GM21723 (cell line): ENCODE measurements at regions not wholly inside any gene's neighbourhood (a gene's known extent, or its start where the extent isn't known, plus 50 kb on each side); places are given as distances from the start of the nearest gene placed in this dataset.
"Not testable (repeated sequence)": the region's sequence is repeated elsewhere in the genome, so short reads cannot be mapped to it uniquely, and the experiment has no call there.

Experiments used
- ATAC-seq: cut with Tn5 transposase; IDR thresholded peaks from one replicate; pipeline ENCODE4 v1.9.1; 2021; ENCODE audit warnings: mild to moderate bottlenecking, moderate library complexity; ENCODE audit not compliant: unreplicated experiment

DNA sequence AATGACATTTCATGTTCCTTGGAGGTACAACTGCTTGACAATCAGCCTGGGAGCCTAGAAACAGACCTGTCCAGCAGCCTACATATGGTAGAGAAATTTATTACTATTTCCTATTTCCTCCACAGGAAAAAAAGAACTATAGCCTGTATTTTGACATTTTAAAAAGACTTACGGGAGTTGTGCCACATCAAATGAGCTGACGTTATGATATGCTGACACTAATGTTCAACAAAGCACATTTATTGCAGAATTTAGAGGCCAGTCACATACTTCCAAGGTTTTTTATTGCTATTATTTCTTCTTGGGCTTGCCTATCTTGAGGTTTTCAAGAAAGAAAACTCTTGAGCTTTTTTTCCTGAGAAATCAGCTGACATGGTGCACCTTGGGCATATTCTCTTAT lies 305.3 kb downstream of the LRIG3 start:
- ATAC-seq, result no peak

DNA sequence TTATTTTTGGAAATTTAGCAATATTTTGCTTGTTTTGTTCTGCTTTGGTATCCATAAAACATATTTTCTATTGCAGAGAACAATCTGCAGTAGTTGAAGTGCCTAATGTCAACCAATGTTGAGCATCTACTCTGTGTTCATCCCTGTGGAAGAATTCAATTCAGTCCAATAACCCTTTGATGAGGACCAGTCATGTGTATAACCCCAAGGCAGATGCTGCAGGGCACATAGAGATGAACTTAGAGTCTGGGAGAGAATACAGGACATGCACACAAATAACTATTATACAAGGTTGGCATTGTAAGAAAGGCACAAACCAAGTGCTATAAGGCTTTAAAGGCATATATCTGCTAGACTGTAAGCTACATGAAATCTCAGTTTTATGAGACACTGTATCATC lies 304.7 kb downstream of the LRIG3 start:
- ATAC-seq, result no peak

DNA sequence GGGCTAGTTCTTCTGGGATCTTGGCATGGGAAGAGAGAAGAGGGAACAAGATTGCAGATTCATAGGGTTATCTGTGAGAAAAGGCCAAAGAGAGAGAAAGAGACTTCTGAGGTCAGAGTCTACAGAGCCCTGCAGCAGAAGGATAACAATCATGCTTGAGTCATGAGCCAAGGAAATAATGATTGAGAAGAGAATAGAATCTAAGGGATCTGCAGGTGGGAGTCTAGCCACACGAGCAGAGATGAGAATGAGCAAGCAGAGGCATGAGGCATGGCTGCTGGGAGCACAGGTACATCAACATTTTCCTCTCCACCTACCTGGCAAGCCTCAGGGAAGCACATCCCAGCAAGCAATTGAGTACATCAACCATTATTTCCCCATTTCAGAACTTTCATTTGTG lies 303.7 kb downstream of the LRIG3 start:
- no peak for ATAC-seq

DNA sequence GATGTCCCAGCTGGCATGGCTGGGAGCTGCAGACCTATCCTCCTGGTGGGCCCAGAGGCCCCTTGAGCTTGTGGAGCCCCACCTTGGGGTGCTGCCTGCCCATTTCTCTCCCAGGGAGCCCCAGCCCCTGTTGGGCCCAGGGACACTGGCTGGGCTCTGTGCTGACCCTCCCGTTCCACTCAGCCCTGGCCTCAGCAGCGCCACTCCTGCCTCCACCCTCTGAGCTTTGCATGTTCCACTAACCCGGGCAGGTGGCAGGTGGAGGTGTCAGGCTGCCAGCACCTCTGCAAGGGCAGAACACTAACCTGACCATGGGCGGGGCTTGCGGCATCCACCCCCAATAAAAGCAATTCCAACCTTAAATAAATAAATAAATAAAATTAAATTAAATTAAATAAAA lies 299.2 kb downstream of the LRIG3 start:
- no peak for ATAC-seq

DNA sequence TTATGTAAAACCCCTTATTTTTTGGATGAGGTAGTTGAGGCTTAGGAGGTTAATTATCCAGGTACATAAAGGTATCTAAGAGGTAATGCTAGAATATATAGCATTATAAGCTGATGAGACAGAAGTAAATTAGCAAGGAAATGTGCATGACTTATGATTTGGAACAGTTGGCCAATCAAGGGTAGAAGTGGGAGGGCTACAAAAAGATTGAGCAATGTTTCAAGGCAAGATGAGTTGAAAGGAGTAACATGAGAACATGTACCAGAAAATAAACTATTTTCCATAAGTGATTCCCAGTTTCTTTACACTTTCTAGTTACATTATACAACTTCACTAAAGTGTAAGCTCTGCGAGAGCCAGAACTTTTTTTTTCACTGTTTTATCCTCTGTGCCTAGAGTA lies 290.9 kb downstream of the LRIG3 start:
- no peak for ATAC-seq

DNA sequence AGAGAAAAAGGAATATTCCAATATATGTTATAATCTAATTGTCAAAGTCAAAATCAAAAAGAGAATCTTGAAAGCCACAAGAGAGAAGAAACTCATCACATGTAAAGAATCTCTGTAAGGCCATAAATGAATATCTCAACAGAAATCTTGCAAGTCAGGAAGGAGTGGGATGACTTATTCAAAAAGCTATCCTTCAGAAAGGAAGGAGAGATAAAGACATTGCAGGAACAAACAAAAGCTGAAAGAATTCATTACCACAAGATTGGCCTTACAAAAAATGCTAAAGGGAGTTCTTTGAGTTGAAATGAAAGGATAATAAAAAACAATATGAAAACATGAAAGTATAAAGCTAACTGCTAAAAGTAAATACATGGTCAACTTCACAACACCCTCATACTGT lies 286.8 kb downstream of the LRIG3 start:
- no peak for ATAC-seq

DNA sequence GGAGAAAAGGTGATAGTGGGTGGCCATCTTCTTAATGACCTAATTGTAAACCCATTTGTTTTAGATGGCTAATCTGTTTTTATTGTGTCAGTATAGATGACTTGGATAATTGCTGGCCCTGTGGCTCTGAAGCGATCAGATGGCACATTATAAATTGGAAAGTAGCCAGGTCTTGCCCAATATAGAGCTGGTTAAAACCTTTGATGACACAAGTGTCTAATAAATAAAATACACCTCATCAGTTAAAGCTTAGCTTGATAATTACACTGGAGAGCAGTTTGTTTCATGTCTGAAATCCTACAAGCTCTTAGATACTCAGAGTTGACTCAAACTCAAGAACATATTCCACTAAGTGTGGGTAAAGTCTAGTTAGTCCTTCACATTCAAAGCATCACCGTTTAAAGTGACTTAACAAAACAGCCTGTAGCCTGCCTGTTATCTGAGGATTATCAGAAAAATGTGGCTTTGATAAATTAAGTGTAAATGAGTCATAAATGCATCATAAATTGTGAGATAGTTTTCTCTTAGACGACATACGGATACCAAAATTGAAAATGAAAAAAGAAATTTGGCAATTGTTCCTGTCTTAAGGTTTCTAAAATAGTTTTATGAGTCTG lies 280.9 kb downstream of the LRIG3 start:
- ATAC-seq, result no peak

DNA sequence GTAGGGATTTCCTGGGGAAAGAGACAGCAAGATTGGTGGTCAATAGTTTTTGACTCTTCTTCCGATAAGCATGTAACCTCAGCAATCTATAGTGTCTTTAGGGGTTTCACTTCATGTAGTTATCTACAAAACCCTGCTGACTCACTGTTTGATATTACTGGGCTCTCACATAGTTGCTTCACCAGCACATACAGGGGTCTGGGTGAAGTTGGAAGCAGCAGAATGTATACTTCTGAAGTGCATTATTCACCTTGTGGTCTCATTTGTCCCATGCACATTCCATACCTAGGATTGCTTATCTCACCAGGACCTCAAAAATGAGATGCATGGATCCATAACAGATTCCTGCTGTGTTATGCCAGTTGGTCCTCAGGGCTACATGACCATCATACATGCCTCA lies 280.0 kb downstream of the LRIG3 start:
- ATAC-seq, result no peak

DNA sequence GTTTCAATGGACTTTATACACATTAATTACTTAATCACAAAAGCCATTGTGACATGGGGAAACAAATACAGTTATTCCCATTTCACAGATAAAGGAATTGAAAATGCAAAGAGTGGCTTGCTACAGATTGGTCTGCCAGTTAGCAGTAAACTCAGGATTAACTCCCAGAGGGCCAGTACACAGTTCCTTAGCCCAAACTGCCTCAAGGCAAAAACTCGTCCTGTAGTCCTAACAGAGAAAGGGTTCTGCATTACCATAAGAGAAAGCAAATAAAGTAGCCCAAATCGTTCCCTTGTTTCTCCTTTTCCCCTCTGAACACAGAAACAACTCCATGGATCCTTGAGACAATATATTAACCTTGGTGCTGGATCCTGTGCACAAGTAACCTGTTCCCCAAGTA lies 274.4 kb downstream of the LRIG3 start:
- ATAC-seq, result no peak

DNA sequence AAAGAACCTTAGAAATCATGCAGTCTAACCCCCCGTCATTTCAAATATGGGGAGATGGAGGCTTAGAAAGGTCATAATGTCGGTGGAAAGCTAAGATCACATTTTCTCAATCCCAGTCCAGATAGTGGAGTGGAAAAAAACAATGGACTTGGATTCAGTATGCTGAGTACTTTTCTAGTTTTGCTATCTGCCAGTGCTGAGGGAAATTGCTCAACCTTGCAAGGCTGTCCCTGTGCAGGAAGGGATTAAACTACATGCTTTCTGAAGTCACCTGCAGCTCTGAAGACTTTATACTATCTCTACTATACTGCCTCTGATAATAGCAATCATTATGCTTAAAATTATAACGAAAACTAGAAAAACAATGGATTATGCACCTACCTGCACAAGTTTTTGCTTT lies 272.8 kb downstream of the LRIG3 start:
- no peak for ATAC-seq

DNA sequence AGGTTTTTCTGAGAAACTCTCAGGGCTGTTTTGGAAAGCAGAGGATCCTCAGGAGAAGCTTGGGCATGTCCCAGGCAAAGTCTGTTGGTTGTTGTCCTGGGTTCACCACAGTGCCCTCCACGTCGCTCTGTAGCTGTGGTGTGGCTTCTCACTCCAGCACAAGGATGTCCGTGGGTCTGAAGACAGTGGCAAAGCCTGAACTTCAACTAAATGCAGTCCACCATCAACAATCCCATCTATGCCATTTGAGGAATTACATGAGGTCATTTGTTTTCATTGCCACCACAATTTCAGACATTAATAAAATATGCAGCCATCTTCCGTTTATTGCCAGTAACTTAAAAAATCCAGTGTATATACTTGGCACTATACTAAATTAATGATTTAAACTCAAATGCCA lies 272.1 kb downstream of the LRIG3 start:
- ATAC-seq, result no peak

DNA sequence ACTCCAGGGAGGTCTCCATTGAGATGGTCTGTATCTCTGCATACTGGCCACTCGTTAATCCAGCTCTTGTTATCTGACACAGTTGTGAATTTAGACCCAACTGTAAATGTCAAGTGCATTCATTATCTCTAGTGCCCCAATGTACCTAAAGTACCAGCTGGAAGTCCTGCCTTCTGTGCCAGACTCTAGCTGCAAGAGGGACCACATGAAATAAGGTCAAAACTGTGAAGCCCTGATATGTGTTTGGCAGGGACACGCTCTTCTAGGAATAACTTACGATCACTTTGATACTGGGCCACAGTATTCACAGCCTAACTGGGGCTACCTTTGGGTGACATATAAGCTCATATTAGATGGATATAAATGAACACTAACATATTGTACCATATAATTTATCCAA lies 268.5 kb downstream of the LRIG3 start:
- ATAC-seq, result no peak

DNA sequence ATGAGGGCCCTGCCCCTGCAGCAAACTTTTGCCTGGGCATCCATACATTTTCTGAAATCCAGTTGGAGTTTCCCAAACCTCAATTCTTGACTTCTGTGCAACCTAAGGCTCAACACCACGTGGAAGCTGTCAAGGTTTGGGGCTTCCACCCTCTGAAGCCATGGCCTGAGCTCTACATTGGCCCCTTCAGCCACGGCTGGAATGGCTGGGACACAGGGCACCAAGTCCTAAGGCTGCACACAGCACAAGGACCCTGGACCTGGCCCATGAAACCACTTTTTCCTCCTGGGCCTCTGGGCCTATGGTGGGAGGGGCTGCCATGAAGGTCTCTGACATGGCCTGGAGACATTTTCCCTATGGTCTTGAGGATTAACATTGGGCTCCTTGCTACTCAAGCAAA lies 266.3 kb downstream of the LRIG3 start:
- ATAC-seq, result no peak

DNA sequence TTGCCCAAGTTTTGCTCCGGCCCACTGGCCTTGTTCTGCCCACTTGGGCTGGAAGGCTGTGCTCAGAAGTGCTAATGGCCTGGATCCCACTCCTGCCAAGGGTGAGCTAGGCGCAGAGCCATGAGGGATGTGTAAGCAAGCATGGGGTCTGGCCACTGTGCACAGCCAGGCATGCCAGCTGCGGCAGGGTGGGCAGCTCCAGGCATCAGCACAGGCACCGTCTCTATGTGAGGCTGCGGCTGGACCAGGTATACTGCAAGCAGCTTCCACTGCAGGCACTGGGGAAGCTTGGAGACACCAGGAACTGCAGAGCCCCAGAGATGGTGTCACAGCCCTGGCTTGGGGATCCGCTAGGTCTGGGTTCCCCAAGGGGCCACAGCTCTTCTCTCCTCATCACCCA lies 264.9 kb downstream of the LRIG3 start:
- ATAC-seq, result no peak

DNA sequence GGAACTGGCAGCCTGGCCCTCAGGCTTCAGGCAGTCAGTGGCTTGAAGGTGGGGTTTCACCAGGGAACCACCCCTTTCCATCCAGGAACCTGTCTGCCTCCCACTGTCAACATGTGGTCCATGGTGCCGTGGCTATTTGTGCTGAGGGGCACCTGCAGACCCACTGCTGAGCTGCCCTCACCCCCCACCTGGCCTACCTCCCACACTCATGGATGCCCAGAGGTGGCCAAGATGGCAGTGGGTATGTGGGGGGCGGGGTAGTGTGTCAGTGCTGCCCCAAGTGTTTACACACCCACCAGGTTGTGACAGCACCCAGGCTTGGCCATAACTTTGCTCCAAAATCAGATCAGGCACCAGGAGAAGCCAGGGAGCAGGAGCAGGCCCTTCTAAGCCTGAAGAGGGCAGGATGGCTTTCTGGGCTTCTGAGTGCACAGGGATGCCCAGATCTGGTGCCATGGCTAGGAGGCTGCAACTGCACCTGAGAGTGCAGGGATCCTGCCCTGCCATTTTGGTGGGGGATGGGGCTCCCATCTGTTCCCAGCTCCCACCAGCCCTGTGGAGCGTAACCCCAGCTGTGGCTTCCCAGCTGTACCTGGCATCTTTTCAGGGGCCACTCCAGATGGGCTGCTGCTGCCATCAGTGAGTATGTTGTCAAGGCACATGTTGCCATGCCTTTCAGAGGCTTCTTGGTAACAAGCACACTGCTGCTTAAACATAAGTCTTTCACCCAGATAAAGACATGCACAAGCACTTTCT lies 263.9 kb downstream of the LRIG3 start:
- no peak for ATAC-seq

DNA sequence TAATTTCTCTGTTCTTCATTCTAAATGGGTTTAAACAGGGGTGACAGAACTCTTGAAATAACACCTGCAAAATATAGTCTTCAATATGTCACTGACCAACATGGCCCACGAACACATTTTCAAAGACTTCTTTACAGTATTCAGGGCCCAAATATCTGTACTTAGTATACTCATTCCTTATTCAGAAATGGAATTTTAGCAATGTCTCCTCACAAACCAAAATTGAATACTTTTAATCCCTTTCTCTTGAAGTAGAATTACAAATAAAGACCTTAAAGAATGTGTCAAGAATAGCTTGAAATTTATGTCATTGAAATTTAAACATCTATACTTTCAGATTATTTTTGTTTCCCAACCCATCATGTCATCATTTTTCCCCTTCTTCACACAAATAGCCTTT lies 263.1 kb downstream of the LRIG3 start:
- no peak for ATAC-seq

DNA sequence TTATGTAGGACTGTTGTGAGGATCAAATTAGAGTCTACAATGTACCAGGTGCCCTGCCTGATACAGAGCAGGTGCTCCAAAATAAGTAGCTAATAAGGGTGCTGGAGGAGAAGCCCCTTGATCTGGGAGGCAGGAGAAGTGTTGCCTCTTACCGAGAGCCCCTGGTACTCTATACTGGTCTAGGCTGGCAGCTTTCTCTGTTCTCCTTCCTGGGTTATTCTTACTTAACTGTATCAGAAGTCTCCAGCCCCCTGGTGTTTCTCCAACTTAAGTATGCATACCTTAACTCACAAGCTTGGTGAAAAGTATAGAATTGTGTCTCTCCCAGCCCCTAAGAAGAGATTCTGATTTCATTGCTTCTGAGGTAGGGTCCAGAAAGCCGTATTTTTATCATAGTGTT lies 254.9 kb downstream of the LRIG3 start:
- ATAC-seq, result no peak

DNA sequence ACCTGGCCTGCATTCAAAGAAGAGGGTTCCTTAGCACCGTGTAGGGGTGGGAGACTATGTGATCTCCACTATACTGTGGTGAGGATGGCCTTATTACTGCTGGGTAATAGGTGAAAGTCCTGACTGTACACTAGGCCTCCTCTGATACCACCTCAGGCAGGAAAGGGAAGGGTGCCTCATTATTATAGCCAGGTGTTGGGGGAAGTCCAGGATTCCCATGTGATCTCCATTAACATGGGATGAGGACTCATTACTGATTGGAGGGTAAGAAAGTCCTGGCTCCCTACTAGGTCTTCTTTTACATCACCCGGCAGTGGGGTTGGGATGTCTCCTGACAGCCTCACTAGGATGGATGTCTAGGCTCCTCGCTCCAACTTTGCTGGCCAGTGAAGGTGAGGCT lies 252.1 kb downstream of the LRIG3 start:
- ATAC-seq, result no peak

DNA sequence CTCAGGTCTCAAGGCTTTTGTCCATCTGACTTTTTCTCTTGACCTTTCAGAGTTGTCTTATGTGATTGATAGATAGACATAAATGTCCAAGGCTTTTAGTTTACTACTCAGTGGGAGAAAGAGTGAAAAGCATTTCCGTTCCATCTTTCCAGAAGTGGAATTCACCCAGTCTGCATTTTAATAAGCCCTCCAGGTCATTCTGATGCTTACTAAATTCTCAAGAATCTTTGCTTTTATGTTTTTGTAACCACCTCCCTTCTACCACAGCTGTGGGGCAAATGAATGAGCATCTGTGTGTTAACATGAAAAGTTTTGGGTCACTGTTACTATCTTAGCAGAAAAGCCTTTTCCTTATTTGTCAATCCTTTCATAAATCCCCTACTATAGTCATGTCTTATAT lies 251.4 kb downstream of the LRIG3 start:
- no peak for ATAC-seq

DNA sequence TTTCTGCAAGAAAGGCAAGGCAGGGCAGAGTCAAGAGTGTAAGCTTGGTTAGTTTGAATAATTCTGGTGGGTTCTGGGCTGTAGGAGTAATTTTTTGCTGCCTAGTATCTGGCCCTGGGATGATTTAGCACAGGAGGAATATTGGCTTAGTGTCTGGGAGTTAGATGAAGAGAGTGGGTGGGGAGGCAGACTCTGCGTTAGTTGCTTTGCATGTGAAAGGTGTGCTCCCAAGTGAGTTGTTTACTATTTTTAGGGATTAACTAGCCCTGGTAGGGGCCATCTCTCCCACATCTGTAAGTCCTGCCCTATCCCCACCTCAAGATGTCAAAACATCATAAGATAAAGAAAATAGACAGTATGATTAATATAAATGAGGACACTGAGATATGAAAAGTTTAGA lies 249.7 kb downstream of the LRIG3 start:
- ATAC-seq, result no peak

DNA sequence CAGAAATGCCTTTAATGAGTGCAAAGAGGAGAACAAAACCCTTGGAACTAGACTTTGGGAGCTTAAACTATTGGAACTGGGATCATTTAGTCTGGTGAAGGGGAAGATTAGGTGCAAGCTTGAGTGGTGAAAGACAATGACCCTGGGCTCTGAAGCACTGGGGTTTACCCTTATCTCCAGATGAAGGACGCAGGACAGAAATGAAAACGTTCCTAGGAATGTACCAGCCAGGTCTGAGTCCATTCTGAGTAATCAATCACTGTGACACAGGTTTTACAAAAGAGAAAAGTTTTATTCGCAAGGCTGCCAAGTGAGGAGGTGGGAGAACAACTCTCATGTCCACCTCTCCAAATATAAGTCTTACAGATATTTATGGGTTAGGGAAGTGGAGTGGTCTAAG lies 249.1 kb downstream of the LRIG3 start:
- no peak for ATAC-seq

DNA sequence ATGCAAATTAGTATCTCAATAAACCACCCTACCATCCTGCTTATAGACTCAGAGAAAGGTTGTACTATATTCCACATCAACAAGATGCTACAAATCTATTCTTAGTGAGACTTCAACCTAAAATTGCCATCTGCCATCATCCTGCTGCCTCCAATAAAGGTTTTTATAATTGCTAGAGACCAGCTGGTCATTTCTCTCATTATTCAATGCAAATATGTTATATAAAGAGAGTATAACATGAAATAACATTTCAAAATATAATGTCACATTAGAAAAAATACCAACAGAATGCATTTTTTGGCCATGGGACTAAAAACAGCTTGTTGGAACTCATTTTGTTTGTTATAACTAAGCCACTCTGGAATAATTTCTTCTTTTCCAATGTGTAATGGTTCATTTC lies 247.3 kb downstream of the LRIG3 start:
- ATAC-seq, result no peak

DNA sequence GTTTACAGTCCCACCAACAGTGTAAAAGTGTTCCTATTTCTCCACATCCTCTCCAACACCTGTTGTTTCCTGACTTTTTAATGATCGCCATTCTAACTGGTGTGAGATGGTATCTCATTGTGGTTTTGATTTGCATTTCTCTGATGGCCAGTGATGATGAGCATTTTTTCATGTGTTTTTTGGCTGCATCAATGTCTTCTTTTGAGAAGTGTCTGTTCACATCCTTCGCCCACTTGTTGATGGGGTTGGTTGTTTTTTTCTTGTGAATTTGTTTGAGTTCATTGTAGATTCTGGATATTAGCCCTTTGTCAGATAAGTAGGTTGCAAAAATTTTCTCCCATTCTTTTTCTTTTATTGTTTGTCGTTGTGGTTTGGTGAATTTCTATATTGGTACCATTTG lies 242.5 kb downstream of the LRIG3 start:
- not testable (repeated sequence) for ATAC-seq
